ENCODE measurements at regions not wholly inside any gene's neighbourhood (a gene's known extent, or its start where the extent isn't known, plus 50 kb on each side); places are given as distances from the start of the nearest gene placed in this dataset.

DNA sequence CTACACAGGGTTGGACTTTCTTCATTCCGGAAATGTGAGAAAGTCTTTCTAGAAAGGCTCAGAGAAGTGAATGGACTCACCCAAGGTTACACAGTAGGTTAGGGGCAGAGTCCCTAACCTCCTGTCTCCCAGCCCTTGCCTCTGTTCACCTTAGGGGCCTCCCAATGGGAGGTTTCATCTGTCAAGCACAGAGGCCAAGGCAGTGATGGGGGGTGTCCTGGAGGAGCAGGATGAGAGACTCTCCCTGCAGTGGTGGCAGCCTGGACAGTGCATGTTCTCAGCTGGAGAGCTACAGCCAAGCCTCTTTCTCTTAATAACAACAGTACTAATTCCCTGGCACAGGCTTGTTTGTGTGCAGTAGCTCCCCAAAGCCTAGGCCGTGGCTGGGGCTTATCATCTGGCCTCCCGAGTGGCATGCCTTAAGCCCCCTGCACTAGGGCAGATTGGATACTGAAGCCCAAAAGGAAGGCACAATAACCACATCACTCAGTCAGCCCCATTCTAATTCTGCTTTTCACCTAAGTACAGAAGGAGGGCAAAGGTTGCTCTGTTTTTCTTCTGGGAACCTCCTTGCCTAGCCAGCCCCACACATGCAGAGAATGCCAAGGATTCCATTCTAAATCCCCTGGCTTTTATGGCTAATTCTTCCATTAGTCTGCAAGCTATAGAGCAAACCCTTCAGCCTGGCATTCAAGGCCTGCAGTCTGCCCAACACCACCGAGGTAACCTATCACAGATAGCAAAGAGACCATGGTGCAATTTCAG, 50.2 kb upstream of the XPA start:
- peak in 1 of 2 donors; percentile 23 for DNase-seq (ENCODE audit: low spot score in 2 of 2)
- TF ChIP-seq, protein P1, sequence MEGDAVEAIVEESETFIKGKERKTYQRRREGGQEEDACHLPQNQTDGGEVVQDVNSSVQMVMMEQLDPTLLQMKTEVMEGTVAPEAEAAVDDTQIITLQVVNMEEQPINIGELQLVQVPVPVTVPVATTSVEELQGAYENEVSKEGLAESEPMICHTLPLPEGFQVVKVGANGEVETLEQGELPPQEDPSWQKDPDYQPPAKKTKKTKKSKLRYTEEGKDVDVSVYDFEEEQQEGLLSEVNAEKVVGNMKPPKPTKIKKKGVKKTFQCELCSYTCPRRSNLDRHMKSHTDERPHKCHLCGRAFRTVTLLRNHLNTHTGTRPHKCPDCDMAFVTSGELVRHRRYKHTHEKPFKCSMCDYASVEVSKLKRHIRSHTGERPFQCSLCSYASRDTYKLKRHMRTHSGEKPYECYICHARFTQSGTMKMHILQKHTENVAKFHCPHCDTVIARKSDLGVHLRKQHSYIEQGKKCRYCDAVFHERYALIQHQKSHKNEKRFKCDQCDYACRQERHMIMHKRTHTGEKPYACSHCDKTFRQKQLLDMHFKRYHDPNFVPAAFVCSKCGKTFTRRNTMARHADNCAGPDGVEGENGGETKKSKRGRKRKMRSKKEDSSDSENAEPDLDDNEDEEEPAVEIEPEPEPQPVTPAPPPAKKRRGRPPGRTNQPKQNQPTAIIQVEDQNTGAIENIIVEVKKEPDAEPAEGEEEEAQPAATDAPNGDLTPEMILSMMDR (IDR thresholded peaks at IDR 0.05) = no peak
- TF ChIP-seq POLR2A (IDR thresholded peaks at IDR 0.05) = no peak
- whole genome bisulfite sequencing, 2 donors = 84 to 90% methylated on average over 4 of the region's 4 CpGs
- H3K4me3 ChIP-seq (ENCODE audit: low read depth, poor library complexity, severe bottlenecking) = no peak overlapping the region
- intact Hi-C loops (cut with DNase I; ENCODE audit: low total_unique reads) = no loop called here

GRCh38 chr9:97748525-97748924, 51.4 kb upstream of the XPA start:
- H3K4me3 ChIP-seq (ENCODE audit: low read depth, poor library complexity, severe bottlenecking) = no peak overlapping the region
- DNase-seq (ENCODE audit: low spot score in 2 of 2) = peak in 1 of 2 donors; percentile 70
- intact Hi-C loops (cut with DNase I; ENCODE audit: low total_unique reads) = no loop called here
- WGBS, 2 donors = 10 to 46% methylated on average over 1 of the region's 1 CpG
- TF ChIP-seq, protein P1 (IDR thresholded peaks at IDR 0.05) = no peak
- TF ChIP-seq POLR2A (IDR thresholded peaks at IDR 0.05) = no peak

DNA sequence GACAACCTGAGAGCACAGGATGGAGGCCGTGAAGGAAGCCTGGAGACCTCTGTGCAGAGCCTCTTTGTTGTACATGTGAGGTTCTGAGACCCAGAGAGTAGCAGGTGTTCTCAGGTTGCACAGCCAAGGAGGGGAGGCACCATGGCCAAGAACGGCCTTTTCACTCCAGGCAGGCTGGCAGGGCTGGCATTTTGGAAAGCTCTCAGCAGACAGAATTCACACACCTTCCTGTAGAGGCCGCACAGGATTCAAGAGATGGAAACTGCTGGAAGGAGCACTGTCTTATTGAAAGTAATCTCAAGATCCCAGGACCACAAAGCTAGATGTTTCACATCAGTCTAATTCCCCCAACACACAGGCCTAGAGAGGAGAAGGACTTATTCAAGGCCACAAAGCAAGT, 52.8 kb upstream of the XPA start:
- no peak for TF ChIP-seq POLR2A (IDR thresholded peaks at IDR 0.05)
- TF ChIP-seq, protein P1 (IDR thresholded peaks at IDR 0.05) = no peak
- peak in 1 of 2 donors; percentile 42 for DNase-seq (ENCODE audit: low spot score in 2 of 2)
- intact Hi-C loops (cut with DNase I; ENCODE audit: low total_unique reads) = no loop called here
- no peak overlapping the region for H3K4me3 ChIP-seq (ENCODE audit: low read depth, poor library complexity, severe bottlenecking)
- 56 to 74% methylated on average over 3 of the region's 3 CpGs for WGBS, 2 donors

DNA sequence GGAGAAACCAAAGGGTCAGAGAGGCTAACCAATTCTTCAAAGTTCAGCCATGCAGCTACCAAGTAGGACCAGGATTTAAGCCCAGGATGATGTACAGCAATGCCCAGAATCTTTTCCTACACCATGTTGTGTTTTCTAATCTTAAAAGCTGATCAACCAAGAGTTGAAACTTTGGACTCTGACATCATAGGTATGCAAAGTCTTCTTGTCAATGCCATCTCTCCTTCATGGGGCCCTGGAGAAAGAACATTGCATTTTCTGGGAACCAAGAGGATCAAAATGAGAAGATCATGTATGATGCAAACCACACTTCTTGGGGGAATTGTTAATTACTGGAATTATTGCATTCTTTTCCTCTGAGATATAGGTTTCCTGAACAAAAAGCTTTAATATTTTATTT, 54.4 kb upstream of the XPA start:
- no peak for DNase-seq (ENCODE audit: low spot score in 2 of 2)
- no peak overlapping the region for H3K4me3 ChIP-seq (ENCODE audit: low read depth, poor library complexity, severe bottlenecking)
- TF ChIP-seq, protein P1 (IDR thresholded peaks at IDR 0.05) = no peak
- no peak for TF ChIP-seq POLR2A (IDR thresholded peaks at IDR 0.05)
- intact Hi-C loops (cut with DNase I; ENCODE audit: low total_unique reads) = no loop called here

DNA sequence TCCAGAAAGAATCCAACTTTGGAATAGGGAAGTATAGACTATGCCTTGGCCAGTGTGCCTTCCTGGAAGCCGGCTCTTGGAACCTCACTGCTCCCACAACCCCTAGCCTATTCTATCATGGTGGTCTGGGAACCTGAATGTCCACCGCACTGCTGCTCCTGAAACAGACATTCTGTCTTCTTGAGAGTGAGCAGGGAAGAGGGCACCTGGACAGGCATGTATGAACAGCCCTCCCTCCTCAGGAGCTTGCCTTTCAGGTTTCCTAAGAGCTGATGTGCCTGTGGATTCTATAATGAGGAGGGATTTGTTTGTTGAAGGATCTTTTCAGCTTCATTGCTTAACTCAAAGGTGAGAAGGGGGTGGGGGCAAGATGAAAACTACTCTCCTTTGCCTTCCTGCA, 55.1 kb upstream of the XPA start:
- intact Hi-C loops (cut with DNase I; ENCODE audit: low total_unique reads) = no loop called here
- TF ChIP-seq, protein P1 (IDR thresholded peaks at IDR 0.05) = no peak
- no peak for TF ChIP-seq POLR2A (IDR thresholded peaks at IDR 0.05)
- 71 to 80% methylated on average over 2 of the region's 2 CpGs for WGBS, 2 donors
- no peak overlapping the region for H3K4me3 ChIP-seq (ENCODE audit: low read depth, poor library complexity, severe bottlenecking)
- no peak for DNase-seq (ENCODE audit: low spot score in 2 of 2)

DNA sequence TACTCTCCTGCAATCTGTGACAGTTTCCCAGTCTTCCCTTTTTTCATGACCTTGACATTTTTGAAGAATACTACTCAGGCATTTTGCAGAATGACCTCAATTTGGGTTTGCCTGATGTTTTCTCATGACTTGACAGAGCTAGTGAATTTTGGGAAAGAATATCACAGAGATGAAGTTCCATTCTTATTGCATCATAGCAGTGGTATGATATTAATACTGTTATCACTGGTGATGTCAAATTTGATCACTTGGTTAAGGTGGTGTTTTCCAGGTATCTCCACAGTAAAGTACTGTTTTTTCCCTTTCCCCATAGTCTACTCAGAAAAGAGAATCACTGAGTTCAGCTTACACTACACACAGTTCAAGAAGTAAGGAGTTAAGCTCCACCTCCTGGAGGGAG, 56.2 kb upstream of the XPA start:
- DNase-seq (ENCODE audit: low spot score in 2 of 2) = no peak
- H3K4me3 ChIP-seq (ENCODE audit: low read depth, poor library complexity, severe bottlenecking) = no peak overlapping the region
- intact Hi-C loops (cut with DNase I; ENCODE audit: low total_unique reads) = no loop called here
- TF ChIP-seq, protein P1 (IDR thresholded peaks at IDR 0.05) = no peak
- TF ChIP-seq POLR2A (IDR thresholded peaks at IDR 0.05) = no peak

Measured in lower leg skin (tissue), 4 donors.